ENCODE measurements at regions not wholly inside any gene's neighbourhood (a gene's known extent, or its start where the extent isn't known, plus 50 kb on each side); places are given as distances from the start of the nearest gene placed in this dataset.

- no peak for ATAC-seq
- H3K9me3 ChIP-seq, result no peaks in the 10 kb centered on the region
- no peaks in the 10 kb centered on the region for H3K4me1 ChIP-seq
- 82 to 93% methylated on average over 4 of the region's 4 CpGs for WGBS, 2 donors
- no peak for DNase-seq
- peaks cover 0 to 31% (median 4%) of the 10 kb centered on the region in 7 donors for H3K27me3 ChIP-seq
- TF ChIP-seq CTCF (IDR thresholded peaks at IDR 0.05), result no peak
- intact Hi-C loops (cut with DNase I), result no loop called here
- H3K27ac ChIP-seq, result no peak overlapping the region
- no peaks in the 10 kb centered on the region for H3K36me3 ChIP-seq
- H3K4me3 ChIP-seq, result no peak overlapping the region
Measured at GRCh38 chr15:100769975-100770340, 109.7 kb upstream of the ALDH1A3 start.

DNA sequence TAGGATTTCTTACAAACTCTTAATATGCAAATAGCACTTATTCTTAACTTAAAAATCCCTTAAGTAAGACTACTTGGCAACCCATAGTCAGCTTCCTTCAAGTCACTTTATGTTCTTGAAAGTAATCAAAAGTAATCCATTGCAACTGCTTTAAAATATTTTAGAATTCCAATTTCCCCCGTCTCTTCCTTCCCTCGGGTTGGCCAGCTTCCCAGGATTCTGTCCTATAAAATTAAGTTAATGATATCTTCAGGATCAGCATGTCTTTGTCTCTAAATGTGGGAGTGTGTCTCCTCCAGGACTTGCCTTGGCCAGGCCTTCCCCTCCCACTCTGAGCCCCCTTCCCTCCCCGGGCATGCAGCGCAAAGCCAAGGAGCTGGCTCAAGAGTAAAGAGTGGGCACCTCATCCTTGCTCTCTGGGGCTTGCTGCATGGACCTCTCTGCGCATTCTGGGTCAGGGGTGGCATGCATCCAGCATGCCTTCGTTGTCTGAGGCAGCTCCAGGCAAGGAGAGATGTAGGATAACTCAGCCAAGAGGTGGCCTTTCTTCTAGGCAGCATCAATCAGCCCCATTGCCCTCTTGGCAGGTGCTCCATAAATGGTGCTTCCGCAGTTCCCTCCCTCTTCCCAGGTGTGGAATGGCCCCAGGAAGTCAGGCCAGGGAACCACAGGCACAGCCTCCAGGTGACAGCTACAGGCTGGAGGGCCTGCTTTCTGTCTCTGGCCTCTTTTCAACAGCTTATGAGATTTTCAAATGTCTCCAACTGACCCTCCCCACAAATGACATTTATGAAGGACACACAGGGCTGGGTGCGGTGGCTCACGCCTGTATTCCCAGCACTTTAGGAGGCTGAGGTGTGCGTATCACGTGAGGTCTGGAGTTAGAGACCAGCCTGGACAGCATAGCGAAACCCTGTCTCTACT lies 108.7 kb upstream of the ALDH1A3 start:
- H3K4me3 ChIP-seq, result no peak overlapping the region
- 71 to 77% methylated on average over 12 of the region's 12 CpGs for WGBS, 2 donors

GRCh38 chr15:100771746-100772145 lies 107.9 kb upstream of the ALDH1A3 start:
- intact Hi-C loops (cut with DNase I), result no loop called here
- ATAC-seq (peak in 3 of 8 donors; percentile 44 to 89 (median 79)), DNase-seq (no peak)
- WGBS, 2 donors, result 56 to 68% methylated on average over 4 of the region's 4 CpGs
- TF ChIP-seq CTCF (IDR thresholded peaks at IDR 0.05), result no peak
- Histone ChIP-seq H3K4me1 (no peaks in the 10 kb centered on the region), H3K9me3 (no peaks in the 10 kb centered on the region), H3K4me3 (no peak overlapping the region), H3K36me3 (no peaks in the 10 kb centered on the region), H3K27ac (no peak overlapping the region), H3K27me3 (peaks cover 0 to 14% (median 0%) of the 10 kb centered on the region in 7 donors)

More for the DNA sequence above, 108.7 kb upstream of the ALDH1A3 start:
- intact Hi-C loops (cut with DNase I), result no loop called here
- no peak for DNase-seq
- no peak for TF ChIP-seq CTCF (IDR thresholded peaks at IDR 0.05)
- Histone ChIP-seq H3K27ac (no peak overlapping the region), H3K27me3 (peaks cover 0 to 21% (median 0%) of the 10 kb centered on the region in 7 donors), H3K36me3 (no peaks in the 10 kb centered on the region), H3K9me3 (no peaks in the 10 kb centered on the region), H3K4me1 (no peaks in the 10 kb centered on the region)
- no peak for ATAC-seq

DNA sequence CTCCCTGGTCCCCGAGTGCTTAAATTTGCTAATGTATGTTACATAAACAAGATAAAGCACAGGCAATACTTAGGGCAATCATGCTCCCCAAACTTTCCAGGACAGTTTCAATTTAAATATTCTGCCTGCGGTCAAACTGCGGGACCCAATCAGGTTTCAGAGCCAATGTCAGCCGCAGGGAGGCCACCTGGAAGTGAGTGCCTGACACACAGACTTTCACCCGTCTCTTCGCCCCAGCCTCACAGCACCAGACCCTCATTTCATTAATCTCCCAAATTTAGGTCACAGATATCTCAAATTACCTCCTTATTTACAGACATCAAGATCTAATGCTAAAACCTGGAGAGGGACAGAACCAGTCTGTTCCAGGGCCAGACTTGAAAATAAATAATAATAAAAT lies 107.2 kb upstream of the ALDH1A3 start:
- DNase-seq, result no peak
- intact Hi-C loops (cut with DNase I), result no loop called here
- H3K36me3 ChIP-seq, result no peaks in the 10 kb centered on the region

More for the DNA sequence above, 107.2 kb upstream of the ALDH1A3 start:
- ATAC-seq, result no peak
- Histone ChIP-seq H3K27ac (no peak overlapping the region), H3K27me3 (peaks cover 0 to 7% (median 0%) of the 10 kb centered on the region in 7 donors), H3K4me3 (no peak overlapping the region), H3K4me1 (no peaks in the 10 kb centered on the region), H3K9me3 (no peaks in the 10 kb centered on the region)
- 79 to 93% methylated on average over 6 of the region's 6 CpGs for WGBS, 2 donors
- TF ChIP-seq CTCF (IDR thresholded peaks at IDR 0.05), result no peak

Data from heart right ventricle (tissue), 16 donors.